Lower lobe of right lung (tissue), 2 donors: ENCODE measurements at regions not wholly inside any gene's neighbourhood (a gene's known extent, or its start where the extent isn't known, plus 50 kb on each side); places are given as distances from the start of the nearest gene placed in this dataset.

ENCODE experiments used
- ATAC-seq, 2 donors: fragments of 200-7000 bp; cut with Tn5 transposase; one replicate each; pipeline ENCODE4 v1.9.1; 2020 to 2022; ENCODE audit warnings: mild to moderate bottlenecking in 2 of 2, moderate library complexity in 2 of 2
- DNase-seq: peaks from one replicate; pipeline ENCODE4 v3.0.0-alpha.2; 2020
- H3K27ac ChIP-seq: fragments of 200-600 bp; one replicate; pipeline ENCODE4 v1.8.0; 2022
- H3K27me3 ChIP-seq: fragments of 200-600 bp; one replicate; pipeline ENCODE4 v1.8.0; 2022; ENCODE audit warnings: low read depth
- H3K36me3 ChIP-seq: fragments of 200-600 bp; one replicate; pipeline ENCODE4 v1.8.0; 2022; ENCODE audit warnings: mild to moderate bottlenecking
- H3K4me1 ChIP-seq: fragments of 200-600 bp; one replicate; pipeline ENCODE4 v1.8.0; 2022
- H3K4me3 ChIP-seq: fragments of 200-600 bp; one replicate; pipeline ENCODE4 v1.8.0; 2022; ENCODE audit warnings: mild to moderate bottlenecking
- H3K9me3 ChIP-seq: fragments of 200-600 bp; one replicate; pipeline ENCODE4 v1.8.0; 2022
- CTCF ChIP-seq: fragments of 200-600 bp; IDR thresholded peaks from one replicate; pipeline ENCODE4 v1.8.0; 2022; ENCODE audit warnings: antibody characterized with exemption, mild to moderate bottlenecking
- intact Hi-C: fragments of 100-400 bp; cut with DNase I; formaldehyde crosslinking; loops from one replicate; pipeline ENCODE4 v1.11.0; 2022
- donor health status: DM: no; HTN: yes; CAD: no; lungs with severe emphysema.

- no peaks in the 10 kb centered on the region for H3K9me3 ChIP-seq
- ATAC-seq (no peak), DNase-seq (no peak)
- no peaks in the 10 kb centered on the region for H3K36me3 ChIP-seq
- H3K27ac ChIP-seq, result no peak overlapping the region
- H3K4me3 ChIP-seq, result no peak overlapping the region
- no peaks in the 10 kb centered on the region for H3K4me1 ChIP-seq
- intact Hi-C loops, result no loop called here
- no peaks in the 10 kb centered on the region for H3K27me3 ChIP-seq
- TF ChIP-seq CTCF, result no peak
Measured at GRCh38 chr5:145117285-145117684, 717.9 kb downstream of the PRELID2 start.

GRCh38 chr5:145111420-145111819, 723.7 kb downstream of the PRELID2 start:
- H3K27ac ChIP-seq, result no peak overlapping the region
- no peaks in the 10 kb centered on the region for H3K9me3 ChIP-seq
- no peaks in the 10 kb centered on the region for H3K27me3 ChIP-seq
- ATAC-seq (no peak), DNase-seq (no peak)
- no peak overlapping the region for H3K4me3 ChIP-seq
- TF ChIP-seq CTCF, result no peak
- intact Hi-C loops, result no loop called here
- no peaks in the 10 kb centered on the region for H3K36me3 ChIP-seq
- H3K4me1 ChIP-seq, result no peaks in the 10 kb centered on the region

- DNase-seq (no peak), ATAC-seq (no peak)
- intact Hi-C loops, result no loop called here
Measured at GRCh38 chr5:145110834-145111233, 724.3 kb downstream of the PRELID2 start.

GRCh38 chr5:145110181-145110580, 725.0 kb downstream of the PRELID2 start:
- no peak for DNase-seq
- Histone ChIP-seq H3K4me1 (no peaks in the 10 kb centered on the region), H3K27ac (no peak overlapping the region), H3K36me3 (no peaks in the 10 kb centered on the region), H3K27me3 (no peaks in the 10 kb centered on the region), H3K9me3 (no peaks in the 10 kb centered on the region), H3K4me3 (no peak overlapping the region)
- ATAC-seq, result no peak
- intact Hi-C loops, result no loop called here
- TF ChIP-seq CTCF, result no peak

More at GRCh38 chr5:145110834-145111233, 724.3 kb downstream of the PRELID2 start:
- Histone ChIP-seq H3K27me3 (no peaks in the 10 kb centered on the region), H3K4me3 (no peak overlapping the region), H3K9me3 (no peaks in the 10 kb centered on the region), H3K36me3 (no peaks in the 10 kb centered on the region), H3K27ac (no peak overlapping the region), H3K4me1 (no peaks in the 10 kb centered on the region)
- TF ChIP-seq CTCF, result no peak

GRCh38 chr5:145105384-145105783, 729.8 kb downstream of the PRELID2 start:
- intact Hi-C loops, result no loop called here
- TF ChIP-seq CTCF, result no peak
- Histone ChIP-seq H3K9me3 (no peaks in the 10 kb centered on the region), H3K4me1 (no peaks in the 10 kb centered on the region), H3K27me3 (no peaks in the 10 kb centered on the region), H3K27ac (no peak overlapping the region), H3K4me3 (no peak overlapping the region), H3K36me3 (no peaks in the 10 kb centered on the region)
- ATAC-seq (no peak), DNase-seq (no peak)

- DNase-seq (no peak), ATAC-seq (no peak)
- Histone ChIP-seq H3K27me3 (no peaks in the 10 kb centered on the region), H3K4me3 (no peak overlapping the region), H3K36me3 (no peaks in the 10 kb centered on the region), H3K27ac (no peak overlapping the region), H3K9me3 (no peaks in the 10 kb centered on the region), H3K4me1 (no peaks in the 10 kb centered on the region)
- TF ChIP-seq CTCF, result no peak
- intact Hi-C loops, result no loop called here
Measured at GRCh38 chr5:145104106-145104505, 731.0 kb downstream of the PRELID2 start.
